ENCODE measurements at regions not wholly inside any gene's neighbourhood (a gene's known extent, or its start where the extent isn't known, plus 50 kb on each side); places are given as distances from the start of the nearest gene placed in this dataset.
"Not testable (repeated sequence)": the region's sequence is repeated elsewhere in the genome, so short reads cannot be mapped to it uniquely, and the experiment has no call there.

- DNase-seq (ENCODE audit: low read depth, low spot score), result no peak
These were observed 2125.3 kb upstream of the RAG2 start for GRCh38 chr11:38723361-38723760.

DNA sequence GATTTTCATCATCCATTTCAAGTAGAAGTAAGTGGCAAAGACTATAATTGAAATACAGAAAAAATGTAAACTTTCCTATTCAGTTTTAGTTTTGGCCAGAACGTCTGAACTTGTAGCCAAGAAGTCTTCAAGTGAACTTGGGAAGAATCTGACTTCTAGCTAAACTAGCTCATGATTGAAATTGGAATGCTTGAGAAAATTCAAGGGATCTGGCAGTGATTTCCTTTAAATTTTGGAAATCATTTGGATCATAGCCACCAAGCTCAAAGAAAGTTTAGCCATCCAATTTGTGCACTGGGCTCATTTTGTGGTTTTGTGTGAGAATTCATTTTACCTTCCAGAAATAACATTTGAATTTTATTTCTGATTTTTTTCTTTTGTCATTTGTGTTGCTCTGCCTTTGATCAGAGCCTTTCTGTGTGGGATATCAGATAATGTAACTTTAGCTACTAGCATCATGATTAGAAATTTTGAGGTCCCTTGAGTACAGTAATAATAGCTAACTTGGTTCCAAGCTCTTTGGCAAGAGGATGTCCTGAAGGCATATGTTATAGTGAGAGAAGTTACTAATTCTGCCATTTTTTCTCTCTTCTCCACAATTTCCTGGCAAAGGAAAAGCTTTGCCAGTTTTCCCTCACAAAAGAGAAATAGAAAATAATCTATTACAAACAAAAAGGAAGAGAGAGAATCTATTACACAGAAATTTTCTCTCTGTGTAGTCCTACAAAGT is 2123.7 kb upstream of the RAG2 start:
- no peak for DNase-seq (ENCODE audit: low read depth, low spot score)

GRCh38 chr11:38718659-38719058 is 2120.6 kb upstream of the RAG2 start:
- DNase-seq (ENCODE audit: low read depth, low spot score), result no peak

GRCh38 chr11:38718049-38718448 is 2120.0 kb upstream of the RAG2 start:
- DNase-seq (ENCODE audit: low read depth, low spot score), result no peak

GRCh38 chr11:38711110-38711509 is 2113.1 kb upstream of the RAG2 start:
- no peak for DNase-seq (ENCODE audit: low read depth, low spot score)

DNA sequence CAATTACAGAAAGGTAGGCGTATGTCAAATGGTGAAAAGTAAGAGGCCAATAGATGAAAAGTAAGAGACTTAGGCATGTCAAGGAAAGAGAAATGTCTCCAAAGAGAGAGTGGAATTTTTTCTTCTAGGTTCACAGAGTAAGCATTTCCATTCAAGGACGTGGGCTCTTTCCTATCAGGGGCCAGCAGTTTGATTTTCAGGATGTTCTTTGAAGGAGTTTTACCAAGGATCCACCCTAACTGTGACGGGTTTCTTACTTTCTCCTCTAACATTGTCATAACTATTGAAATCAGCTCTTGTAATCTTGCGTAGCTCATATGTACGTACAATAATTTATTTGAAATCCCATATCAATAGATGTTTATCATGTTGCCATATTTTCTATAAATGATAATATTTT is 2112.2 kb upstream of the RAG2 start:
- DNase-seq (ENCODE audit: low read depth, low spot score), result no peak

DNA sequence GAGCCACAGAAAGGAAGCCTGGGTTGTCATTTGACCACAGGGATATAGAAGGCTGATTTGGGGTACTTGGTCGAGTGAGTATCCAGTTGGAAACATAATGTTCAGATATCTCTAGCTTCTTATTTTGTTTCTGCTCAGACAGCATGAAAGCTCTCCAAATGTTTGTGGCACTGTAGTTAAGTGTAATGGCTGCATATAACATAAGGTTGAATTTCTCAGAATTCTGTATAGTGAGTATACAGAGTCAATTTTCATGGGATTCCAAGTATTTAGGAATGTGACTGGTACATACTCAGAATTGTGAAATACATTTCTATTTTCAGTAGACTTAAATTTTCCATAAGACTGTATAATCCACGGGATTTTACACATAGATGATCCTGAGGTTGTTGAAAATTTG is 2102.1 kb upstream of the RAG2 start:
- no peak for DNase-seq (ENCODE audit: low read depth, low spot score)

DNA sequence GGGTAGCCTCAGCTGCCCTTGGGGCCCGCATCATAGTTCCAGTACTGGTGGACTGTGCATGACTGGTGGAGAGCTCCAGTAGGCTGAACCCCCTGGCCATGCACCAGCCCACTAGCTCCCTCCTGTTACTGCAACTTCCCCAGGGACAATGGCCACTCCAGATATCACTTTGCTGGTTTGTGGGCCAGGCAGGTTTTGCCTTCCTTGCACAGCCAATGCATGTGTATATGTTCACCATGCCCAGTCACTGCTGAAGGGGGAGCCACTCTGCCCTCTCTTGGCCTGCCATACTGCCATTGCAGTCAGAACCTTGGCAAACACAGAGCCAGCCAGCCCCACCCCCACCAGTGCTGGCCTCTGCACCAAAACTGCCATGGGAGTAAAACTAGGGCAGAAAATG is 2095.3 kb upstream of the RAG2 start:
- no peak for DNase-seq (ENCODE audit: low read depth, low spot score)

DNA sequence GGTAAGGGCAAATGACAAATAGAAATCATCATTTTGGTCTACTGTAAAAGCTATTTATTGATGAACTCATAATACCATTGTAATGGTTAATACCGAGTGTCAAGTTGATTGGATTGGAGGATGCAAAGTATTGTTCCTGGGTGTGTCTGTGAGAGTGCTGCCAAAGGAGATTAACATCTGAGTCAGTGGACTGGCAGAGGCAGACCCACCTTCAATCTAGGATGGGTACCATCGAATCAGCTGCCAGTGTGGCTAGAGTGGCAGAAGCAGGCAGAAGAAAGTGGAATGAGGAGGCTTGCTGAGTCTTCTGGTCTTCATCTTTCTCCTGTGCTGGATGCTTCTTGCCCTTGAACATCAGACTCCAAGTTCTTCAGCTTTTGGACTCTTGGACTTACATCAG is 2092.2 kb upstream of the RAG2 start:
- not testable (repeated sequence) for DNase-seq (ENCODE audit: low read depth, low spot score)

GRCh38 chr11:38687008-38687407 is 2089.0 kb upstream of the RAG2 start:
- DNase-seq (ENCODE audit: low read depth, low spot score), result no peak

DNA sequence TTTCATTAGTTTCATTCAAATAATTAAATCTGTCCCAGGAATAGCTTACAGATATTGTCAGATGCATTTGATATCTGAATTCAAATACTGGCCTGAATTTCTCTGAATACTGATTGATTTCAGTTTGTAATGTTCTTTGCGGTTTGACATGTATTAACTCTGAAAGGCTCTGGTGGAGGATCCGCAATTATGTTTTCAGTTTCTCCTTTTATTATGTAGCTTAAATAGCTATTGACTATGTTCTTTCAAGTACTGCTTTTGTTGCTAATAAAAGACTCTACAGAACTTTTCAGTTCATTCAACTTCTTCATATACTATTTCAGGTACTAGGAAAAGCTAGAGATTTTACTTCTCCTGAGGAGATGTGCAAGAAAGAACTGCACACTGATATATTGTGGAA is 2085.4 kb upstream of the RAG2 start:
- no peak for DNase-seq (ENCODE audit: low read depth, low spot score)

- no peak for DNase-seq (ENCODE audit: low read depth, low spot score)
These were observed 2082.7 kb upstream of the RAG2 start for GRCh38 chr11:38680746-38681145.

DNA sequence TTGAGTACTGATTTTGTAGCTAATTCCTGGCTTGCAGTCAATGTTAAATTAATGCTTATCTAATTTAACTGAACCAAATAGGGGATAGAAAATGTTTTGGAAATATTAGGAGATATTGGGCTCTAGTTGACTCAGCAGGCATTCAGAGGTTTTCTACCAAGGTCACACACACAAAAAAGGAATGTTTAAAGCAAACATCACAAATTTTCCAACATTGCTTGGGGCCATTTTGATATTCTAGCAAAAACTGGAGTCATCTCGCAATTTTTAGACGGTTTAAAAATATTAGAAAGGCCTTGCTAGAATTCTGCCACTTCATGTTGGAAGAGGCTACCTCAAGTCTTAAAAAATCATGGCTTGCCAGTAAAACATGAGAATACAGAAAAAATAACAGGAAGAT is 2082.1 kb upstream of the RAG2 start:
- no peak for DNase-seq (ENCODE audit: low read depth, low spot score)

DNA sequence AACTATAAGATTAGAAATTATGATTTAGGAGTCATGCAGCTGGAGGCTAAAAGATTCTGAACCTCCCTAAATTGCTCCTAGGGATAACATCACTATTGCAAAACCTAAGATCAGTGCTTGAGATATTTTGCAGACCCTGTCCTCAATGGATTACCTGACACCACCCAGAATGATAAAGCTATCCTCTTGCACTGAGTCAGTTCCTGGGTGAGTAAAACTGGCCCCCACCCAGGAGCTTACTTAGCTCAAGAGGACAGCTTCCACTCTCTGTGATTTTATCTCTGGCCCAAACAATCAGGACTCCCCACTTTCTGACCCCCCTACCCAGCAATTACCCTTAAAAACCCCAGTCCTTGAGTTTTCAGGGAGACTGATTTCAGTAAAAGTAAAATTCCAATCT is 2074.4 kb upstream of the RAG2 start:
- DNase-seq (ENCODE audit: low read depth, low spot score), result no peak

DNA sequence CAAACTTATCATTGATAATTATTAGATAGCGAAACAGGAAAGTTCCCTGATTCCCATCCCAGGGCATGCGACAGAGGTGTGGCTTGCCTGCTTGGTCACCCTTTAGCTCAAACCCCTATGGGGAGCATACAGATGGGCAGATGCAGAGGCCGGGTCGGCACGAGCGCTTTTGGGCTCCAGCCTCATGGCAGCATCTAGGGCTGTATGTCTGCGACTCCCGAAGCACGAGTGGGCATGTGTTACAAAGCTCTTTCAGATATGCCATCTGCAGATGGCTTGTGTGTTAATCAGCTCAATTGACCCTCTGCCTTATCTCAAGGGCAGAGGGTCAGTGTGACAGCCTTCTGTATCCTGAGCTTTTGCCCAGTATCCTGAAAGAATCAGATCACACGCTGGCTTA is 2069.3 kb upstream of the RAG2 start:
- no peak for DNase-seq (ENCODE audit: low read depth, low spot score)

GRCh38 chr11:38648604-38649003 is 2050.6 kb upstream of the RAG2 start:
- DNase-seq (ENCODE audit: low read depth, low spot score), result no peak

GRCh38 chr11:38646382-38646781 is 2048.3 kb upstream of the RAG2 start:
- no peak for DNase-seq (ENCODE audit: low read depth, low spot score)

- DNase-seq (ENCODE audit: low read depth, low spot score), result no peak
These were observed 2042.8 kb upstream of the RAG2 start for GRCh38 chr11:38640854-38641253.

DNA sequence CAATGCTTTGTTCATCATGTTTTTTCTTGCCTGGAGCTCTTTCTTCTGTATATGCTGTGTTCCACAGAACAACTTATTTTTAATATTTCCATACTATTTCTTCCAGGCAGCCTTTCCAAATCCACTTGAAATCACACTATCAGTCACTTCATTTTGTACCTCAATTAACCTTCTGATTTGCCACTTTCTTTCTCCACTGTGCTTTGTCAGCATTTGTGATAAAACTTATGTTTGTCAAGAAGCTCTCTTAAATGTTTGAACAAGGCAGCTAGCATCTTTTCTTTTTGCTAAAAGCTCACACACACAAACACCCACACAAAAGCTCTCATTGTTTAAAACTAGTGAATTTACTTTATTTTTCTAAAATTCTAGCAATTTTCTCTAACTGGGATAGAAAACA is 2014.7 kb upstream of the RAG2 start:
- DNase-seq (ENCODE audit: low read depth, low spot score), result no peak

DNA sequence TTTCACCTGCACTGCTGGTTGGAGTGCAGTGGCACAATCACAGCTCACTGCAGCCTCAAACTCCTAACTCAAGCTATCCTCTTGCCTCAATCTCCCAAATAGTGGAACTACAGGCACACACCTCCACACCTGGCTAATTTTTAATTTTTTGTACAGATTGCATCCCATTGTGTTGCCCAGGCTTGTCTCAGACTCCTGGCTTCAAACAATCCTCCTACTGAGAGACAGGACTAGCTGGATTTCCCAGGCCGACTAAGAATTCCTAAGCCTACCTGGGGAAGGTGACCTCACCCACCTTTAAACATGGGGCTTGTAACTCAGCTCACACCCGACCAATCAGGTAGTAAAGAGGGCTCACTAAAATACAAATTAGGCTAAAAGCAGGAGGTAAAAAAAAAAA is 2003.3 kb upstream of the RAG2 start:
- not testable (repeated sequence) for DNase-seq (ENCODE audit: low read depth, low spot score)

GRCh38 chr11:38598418-38598817 is 2000.4 kb upstream of the RAG2 start:
- DNase-seq (ENCODE audit: low read depth, low spot score), result no peak

GRCh38 chr11:38595359-38596016 is 1997.5 kb upstream of the RAG2 start:
- not testable (repeated sequence) for DNase-seq (ENCODE audit: low read depth, low spot score)

GRCh38 chr11:38594895-38595294 is 1996.9 kb upstream of the RAG2 start:
- no peak for DNase-seq (ENCODE audit: low read depth, low spot score)

- no peak for DNase-seq (ENCODE audit: low read depth, low spot score)
These were observed 1995.6 kb upstream of the RAG2 start for GRCh38 chr11:38593649-38594048.
